AG20443 (cell line): ENCODE measurements at regions not wholly inside any gene's neighbourhood (a gene's known extent, or its start where the extent isn't known, plus 50 kb on each side); places are given as distances from the start of the nearest gene placed in this dataset.

ENCODE experiments used
- DNase-seq: peaks from one replicate; pipeline ENCODE4 v3.0.0; 2012; ENCODE audit warnings: low spot score, mixed read lengths

- no peak for DNase-seq
These were observed 272.9 kb downstream of the IRS1 start for GRCh38 chr2:226526716-226527115.

- peak; percentile 41 for DNase-seq
These were observed 275.2 kb downstream of the IRS1 start for GRCh38 chr2:226524381-226524843.

DNA sequence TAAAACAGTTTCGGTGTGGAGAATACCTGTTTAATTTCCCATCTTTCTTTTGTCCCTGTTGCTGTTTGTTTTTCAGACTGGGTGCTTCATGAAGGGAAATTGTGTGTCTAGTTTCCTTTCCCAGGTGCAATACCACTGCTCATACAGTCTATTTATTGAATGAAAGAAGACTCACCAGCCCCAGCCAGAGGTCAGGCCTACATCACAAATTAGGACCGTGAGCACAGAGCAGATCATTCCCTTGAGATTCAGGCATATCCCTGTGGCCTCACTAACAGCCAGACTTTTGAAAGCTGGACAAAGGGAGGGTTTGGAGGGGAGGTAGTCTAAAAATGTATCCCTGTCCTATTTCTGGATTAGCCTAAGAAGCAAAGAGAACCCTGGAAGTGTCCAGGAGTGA is 278.9 kb downstream of the IRS1 start:
- no peak for DNase-seq

- DNase-seq, result peak; percentile 18
These were observed 284.1 kb downstream of the IRS1 start for GRCh38 chr2:226515344-226516055.

- DNase-seq, result no peak
These were observed 284.7 kb downstream of the IRS1 start for GRCh38 chr2:226514895-226515294.

DNA sequence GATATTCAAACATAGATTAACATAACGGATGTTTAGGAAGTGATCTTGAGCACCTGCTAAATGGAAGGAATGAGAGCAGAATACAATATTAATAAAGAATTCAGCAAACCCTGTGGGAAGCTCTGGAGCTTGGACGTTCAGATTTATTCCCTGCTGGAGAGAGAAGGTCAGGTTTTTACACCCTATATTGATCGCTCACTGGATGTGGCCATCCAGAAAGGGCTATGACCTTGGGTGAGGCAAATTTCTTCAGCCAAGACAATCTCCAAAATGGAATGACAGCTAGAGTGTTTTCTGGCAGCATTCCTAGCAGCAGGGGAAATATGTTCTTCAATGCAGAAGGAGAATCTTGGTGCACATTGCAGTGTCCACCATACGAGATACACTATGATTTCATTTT is 288.3 kb downstream of the IRS1 start:
- DNase-seq, result no peak

DNA sequence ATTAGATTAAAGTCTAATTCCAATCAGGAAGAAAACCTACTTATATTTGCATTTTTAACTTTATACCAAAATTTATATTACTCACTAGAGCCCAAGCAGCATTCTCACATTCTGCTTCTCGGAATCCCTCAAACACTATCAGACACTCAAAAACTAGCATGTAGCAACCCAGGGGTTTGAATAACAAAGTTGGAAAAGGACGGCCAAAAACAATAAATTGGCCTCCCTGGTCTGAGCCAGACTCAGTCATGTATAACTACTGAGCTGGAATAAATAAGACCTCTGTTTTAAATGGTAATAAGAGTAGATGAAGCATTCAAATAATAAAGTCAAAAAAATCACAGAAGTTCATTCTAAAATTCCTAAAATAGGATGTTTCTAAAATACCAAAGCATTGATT is 290.9 kb downstream of the IRS1 start:
- DNase-seq, result no peak

GRCh38 chr2:226508005-226508404 is 291.6 kb downstream of the IRS1 start:
- no peak for DNase-seq

DNA sequence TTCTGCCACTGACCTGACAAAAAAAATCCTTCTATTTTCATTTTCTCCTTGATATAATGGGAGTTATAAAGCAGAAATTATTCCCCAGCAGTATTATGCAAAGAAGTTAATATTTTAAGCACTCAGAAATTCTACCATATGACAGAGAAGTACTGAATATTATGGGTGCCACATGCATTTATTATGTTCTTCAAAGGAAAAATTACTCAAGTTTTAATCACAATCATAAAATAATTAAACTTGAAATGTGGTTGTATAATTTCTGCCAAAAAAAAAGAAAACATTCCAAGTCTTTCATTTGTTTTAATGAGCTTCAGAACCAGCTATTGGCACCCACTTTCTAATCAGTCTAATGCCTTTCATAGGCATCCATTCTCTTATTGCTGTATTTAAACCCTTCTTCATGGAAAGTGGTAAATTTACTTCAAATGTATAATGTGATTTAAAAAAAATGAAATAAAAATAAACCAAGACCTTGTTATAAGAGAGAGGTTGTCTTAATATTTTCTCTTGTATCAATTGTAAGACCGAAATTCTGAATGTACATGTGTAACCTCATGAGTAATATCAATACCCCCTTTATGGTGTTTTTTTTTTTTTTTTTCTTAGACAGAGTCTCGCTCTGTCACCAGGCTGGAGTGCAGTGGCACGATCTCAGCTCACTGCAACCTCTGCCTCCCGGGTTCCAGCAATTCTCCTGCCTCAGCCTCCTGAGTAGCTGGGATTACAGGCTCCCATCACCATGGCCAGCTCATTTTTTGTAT is 302.3 kb downstream of the IRS1 start:
- DNase-seq, result no peak

- no peak for DNase-seq
These were observed 303.4 kb downstream of the IRS1 start for GRCh38 chr2:226496273-226496550.

DNA sequence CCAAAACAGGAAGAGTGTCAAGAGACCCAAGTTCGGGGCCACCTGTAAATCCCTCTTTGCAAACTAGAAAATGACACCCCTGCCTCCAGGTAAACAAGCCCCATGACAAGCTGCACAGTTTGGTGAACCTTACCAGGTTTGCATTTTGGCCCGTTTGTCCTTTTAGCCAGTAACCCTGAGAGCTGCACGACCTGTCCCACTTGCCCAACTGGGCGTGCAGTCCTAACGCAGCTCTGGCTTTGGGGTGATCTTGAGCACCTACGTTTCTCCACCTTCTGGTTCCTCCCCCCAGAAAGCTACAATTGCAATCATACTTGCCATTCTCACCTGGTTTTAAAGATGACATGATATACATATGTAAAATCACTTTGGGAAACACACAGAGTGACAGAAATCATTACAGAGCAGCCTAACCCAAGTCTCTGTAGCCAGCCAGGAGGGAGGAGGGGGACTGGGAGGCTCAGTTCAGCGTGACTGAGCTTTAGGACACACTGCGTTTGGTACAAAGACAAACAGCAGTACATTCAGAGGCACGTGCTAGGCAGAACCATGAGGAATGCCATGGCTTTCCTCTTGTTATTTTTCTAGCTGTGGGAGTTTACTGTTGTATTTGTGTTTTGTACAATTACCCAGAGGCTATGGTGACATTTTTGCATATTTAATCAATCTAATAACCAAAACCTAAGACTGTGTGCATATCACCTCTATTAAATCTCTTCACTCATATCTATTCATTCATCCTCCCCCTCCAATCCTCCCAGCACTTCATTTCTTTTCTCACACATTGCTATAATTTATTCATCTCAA is 304.0 kb downstream of the IRS1 start:
- no peak for DNase-seq

DNA sequence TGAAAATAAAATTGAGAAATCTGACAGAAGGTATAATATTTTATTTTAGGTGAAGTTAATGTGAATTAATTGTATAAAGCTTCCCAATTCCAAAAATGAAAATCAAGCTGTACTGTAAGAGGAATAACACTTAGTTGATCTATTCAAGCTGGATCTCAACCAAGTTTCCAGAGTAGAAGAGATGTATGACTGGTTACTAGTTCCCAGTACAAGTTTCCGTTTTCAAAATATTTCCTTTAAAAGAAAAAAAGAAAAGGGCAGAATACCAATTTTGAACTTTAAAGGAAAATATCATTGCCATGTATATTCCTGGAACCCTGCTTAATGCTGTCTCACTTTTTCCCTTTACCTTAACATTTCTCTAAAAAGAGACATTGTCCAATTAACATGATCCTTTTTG is 308.5 kb downstream of the IRS1 start:
- DNase-seq, result no peak

DNA sequence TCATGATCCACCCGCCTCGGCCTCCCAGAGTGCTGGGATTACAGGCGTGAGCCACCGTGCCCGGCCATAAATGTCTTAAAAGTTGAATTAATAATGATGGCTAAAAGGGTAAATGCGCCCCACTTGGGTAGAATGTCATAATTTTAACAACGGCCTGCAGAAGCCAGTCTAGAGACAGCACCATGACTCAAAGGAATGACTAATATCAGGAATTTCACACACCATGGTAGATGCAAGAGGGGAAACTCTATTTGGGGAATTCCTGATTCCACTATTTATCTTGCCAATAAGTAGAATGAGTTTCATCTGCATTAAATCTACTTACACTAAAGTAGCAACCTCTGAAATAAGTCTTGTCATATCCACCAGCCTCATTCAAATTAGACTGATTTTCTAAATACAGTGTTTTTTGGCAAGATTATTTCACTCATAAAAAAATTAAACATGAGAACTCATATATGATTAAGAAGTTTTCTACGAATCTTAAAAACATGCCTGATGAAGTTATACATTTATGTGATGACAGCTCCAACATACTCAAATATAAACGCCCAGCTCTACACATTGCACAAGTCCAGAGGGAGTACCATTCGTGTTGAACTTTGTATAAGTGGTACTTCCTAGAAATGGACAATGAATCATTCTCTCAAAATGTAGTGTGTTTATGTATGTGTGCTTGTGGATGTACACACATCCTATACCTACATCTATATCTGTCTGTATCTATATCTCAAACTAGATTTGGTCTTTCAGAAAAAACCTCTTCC is 309.7 kb downstream of the IRS1 start:
- DNase-seq, result peak; percentile 70

- no peak for DNase-seq
These were observed 311.6 kb downstream of the IRS1 start for GRCh38 chr2:226488034-226488433.

- no peak for DNase-seq
These were observed 312.0 kb downstream of the IRS1 start for GRCh38 chr2:226487573-226487972.

DNA sequence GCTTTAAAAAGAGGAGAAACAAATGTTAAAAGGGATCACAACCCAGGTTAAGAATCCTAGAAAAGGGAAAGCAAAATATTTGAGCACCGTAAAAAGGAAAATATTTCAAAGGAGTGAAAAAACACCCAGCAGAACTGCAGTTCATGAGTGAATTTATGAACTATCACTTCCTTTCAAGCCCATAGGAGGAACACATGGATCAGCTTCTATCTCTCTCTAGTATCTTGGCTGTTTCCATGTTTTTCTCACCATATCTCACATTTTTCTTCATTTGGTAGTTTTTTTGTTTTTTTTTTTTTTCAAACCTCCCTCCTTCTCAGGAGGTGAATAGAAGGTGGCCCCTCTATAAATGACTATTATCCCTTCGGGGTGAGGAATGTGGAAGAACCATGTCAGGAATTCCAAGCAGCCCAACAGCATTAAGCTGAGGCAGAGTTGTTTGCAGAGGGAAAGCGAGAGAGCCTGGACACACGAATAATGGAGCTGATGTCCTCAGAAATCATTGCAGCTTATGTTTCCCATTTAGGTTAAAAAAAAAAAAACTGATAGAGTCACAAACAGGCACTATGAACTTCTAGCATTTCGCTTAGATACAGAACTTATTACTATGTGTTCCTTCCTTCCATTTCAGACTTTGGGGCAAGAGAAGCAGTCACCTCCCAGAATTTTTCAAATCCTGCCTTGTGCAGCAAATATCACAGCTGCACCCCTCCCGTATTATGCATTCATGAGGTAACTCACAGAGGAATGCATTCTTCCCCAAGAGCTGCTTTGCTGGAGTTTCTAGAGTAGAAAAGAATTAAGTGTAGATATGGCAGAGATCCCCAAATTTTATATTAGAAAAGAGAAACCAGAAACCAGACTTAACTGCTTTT is 315.6 kb downstream of the IRS1 start:
- DNase-seq, result peak; percentile 24

DNA sequence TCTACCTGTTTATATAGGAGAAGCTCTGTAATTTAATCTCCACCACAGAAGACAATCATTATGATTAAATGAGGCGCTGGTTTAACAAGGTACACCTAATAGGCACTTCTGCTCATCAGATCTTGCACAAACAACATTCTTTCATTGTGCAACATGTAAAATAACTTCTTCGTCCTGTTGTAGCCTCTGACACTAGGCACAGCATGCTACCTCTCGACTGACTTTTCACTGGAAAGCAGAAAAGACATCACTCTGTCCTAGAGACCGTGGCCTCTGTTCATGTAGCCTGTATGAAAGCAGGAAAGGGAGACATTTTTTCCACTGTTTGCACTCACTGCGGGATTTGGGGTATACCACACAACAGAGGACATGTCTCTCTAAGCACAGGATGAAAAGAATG is 316.5 kb downstream of the IRS1 start:
- DNase-seq, result no peak

DNA sequence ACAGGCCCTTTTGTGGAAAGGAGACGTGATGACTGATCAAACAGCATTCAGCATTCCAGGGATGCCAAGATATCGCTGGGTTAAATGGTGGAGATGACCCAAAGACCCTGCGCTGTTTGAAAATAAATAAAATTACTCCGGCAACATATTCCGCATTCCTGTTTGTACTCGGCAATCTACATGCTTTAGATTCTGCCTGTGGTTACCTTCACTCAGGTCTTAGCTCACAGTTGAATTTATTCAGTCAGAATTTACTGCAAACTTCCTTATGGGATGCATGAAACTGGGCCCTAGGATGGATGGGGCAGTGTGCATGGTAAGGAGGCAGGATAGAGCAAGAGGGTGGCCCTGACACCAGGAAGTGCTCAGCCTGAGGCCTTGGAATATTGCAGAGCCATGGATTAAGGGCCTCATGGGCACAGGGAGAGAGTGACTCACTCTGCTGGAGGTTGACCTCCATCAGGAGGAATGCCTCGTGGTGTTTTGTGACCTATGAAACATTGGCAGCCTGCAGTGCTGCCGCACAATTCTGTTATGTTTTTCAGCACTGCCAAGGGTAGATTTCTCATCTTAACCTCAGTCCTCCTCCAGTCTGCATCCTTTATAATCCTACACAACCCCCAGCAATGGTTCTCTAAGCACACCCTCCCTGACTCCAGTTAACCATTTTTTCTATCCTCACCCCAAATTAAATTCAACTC is 321.4 kb downstream of the IRS1 start:
- DNase-seq, result peak; percentile 86

- DNase-seq, result no peak
These were observed 322.2 kb downstream of the IRS1 start for GRCh38 chr2:226477221-226478108.

DNA sequence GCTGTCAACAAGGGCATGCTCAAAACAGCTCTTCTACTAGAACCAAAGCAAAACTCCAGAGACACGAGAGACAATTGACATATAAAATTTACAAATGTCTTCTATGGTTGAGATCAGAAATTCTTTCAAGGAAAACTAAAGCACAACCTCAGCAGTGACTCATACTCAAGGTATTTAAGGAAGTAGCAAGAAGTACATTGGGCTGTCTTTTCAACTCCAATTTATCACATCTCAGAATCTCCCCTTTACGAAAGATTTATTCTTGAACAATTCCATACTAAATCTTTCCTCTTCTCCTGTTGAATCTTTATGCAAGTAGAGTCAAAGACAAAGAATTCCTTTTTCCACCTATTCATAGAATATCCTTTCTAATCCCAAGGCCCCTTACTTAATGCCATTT is 324.0 kb downstream of the IRS1 start:
- DNase-seq, result no peak
